ENCODE measurements at regions not wholly inside any gene's neighbourhood (a gene's known extent, or its start where the extent isn't known, plus 50 kb on each side); places are given as distances from the start of the nearest gene placed in this dataset.

- Histone ChIP-seq H3K27me3 (no peaks in the 10 kb centered on the region), H3K4me3 (replicated peaks in 1 of 3) (no peak overlapping the region), H3K4me1 (peaks cover 13 to 30% of the 10 kb centered on the region in 2 donors), H3K36me3 (no peaks in the 10 kb centered on the region), H3K27ac (peak overlapping the region in 1 of 3 donors; percentile 52), H3K9me3 (no peaks in the 10 kb centered on the region)
- TF ChIP-seq POLR2A (IDR thresholded peaks at IDR 0.05): no peak
- TF ChIP-seq, protein P1, sequence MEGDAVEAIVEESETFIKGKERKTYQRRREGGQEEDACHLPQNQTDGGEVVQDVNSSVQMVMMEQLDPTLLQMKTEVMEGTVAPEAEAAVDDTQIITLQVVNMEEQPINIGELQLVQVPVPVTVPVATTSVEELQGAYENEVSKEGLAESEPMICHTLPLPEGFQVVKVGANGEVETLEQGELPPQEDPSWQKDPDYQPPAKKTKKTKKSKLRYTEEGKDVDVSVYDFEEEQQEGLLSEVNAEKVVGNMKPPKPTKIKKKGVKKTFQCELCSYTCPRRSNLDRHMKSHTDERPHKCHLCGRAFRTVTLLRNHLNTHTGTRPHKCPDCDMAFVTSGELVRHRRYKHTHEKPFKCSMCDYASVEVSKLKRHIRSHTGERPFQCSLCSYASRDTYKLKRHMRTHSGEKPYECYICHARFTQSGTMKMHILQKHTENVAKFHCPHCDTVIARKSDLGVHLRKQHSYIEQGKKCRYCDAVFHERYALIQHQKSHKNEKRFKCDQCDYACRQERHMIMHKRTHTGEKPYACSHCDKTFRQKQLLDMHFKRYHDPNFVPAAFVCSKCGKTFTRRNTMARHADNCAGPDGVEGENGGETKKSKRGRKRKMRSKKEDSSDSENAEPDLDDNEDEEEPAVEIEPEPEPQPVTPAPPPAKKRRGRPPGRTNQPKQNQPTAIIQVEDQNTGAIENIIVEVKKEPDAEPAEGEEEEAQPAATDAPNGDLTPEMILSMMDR (IDR thresholded peaks at IDR 0.05): peak in 4 of 6 experiments; percentile 24 to 55 (median 46)
- 38 to 42% methylated on average over 6 to 7 of the region's 7 CpGs for WGBS, 2 donors
- intact Hi-C loops (cut with DNase I): no loop called here
- peak; percentile 93 to 96 for DNase-seq
Observed at GRCh38 chr10:78470267-78471103, 436.8 kb downstream of the RPS24 start.

DNA sequence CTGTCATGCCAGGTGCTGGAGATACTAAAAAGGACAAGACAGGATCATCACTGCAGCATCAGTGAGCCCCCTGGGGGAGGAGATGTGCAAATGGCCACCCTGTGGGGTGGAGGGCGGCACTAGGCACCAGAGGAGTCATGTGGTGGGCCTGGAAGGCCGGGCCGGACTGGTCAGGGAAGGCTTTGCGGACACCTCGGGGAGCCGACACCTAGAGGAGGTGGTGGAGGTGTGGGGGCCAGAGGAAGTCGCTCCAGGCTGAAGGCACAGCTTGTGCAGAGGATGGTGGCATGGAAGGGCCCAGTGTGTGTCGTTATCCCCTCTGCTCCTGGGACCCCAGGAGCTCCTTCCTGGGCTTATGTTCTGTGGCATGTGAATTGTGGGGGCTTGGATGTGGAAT is 437.7 kb downstream of the RPS24 start:
- intact Hi-C loops (cut with DNase I): no loop called here

DNA sequence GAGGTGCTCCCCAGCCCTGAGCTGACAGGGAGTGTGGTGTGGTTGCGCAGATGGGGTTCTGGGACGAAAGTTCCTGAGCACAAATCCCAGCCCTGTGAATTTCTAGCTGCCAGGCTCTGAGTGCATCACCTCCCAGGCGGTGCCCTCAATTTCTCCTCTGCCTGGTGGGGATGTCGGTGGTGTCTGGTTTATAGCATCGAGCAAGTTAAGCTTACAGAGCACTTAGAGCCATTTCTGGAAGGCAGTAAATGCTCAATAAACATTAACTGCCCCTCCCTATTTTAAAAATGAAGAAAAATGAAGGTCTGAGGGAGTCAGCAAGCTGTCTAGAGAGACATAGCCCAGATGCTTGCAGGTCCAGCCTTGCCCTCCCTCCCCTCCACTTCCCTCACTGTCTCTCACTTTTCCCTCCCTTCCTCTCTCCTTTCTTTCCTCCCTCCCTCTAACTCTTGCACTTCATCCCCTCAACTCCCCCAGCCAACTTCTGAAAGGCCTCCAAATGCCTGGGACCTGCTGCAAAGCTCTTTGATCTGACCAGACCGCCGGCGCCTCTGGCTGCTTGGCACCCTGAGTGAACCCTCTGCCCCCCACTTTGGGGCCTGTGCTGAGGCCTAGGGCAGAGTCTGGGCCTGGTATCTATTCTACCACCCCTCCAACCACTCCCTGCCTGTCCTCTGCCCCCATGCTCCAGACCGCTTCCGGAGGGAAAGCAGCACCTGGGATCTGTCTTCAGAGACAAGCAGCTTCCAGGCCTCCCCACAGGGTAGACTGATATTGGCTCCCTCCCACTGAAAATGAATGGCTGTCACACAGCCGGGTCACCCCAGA is 438.3 kb downstream of the RPS24 start:
- Histone ChIP-seq H3K27me3 (no peaks in the 10 kb centered on the region), H3K4me1 (peaks cover 13 to 30% of the 10 kb centered on the region in 2 donors), H3K4me3 (replicated peaks in 1 of 3) (no peak overlapping the region), H3K9me3 (no peaks in the 10 kb centered on the region), H3K27ac (peak overlapping the region in 1 of 3 donors; percentile 52), H3K36me3 (no peaks in the 10 kb centered on the region)
- TF ChIP-seq, protein P1 (IDR thresholded peaks at IDR 0.05): no peak
- TF ChIP-seq POLR2A (IDR thresholded peaks at IDR 0.05): no peak
- 90 to 94% methylated on average over 11 of the region's 11 CpGs for WGBS, 2 donors
- intact Hi-C loops (cut with DNase I): no loop called here
- DNase-seq: no peak

More for the DNA sequence above, 437.7 kb downstream of the RPS24 start:
- TF ChIP-seq, protein P1 (IDR thresholded peaks at IDR 0.05): no peak
- no peak for TF ChIP-seq POLR2A (IDR thresholded peaks at IDR 0.05)
- H3K4me1 ChIP-seq: peaks cover 13 to 30% of the 10 kb centered on the region in 2 donors
- H3K9me3 ChIP-seq: no peaks in the 10 kb centered on the region
- H3K27me3 ChIP-seq: no peaks in the 10 kb centered on the region
- DNase-seq: no peak
- no peak overlapping the region for H3K4me3 ChIP-seq (replicated peaks in 1 of 3)
- WGBS, 2 donors: 80 to 89% methylated on average over 8 of the region's 8 CpGs
- H3K27ac ChIP-seq: peak overlapping the region in 1 of 3 donors; percentile 52
- H3K36me3 ChIP-seq: no peaks in the 10 kb centered on the region

- Histone ChIP-seq H3K9me3 (no peaks in the 10 kb centered on the region), H3K27ac (no peak overlapping the region), H3K36me3 (no peaks in the 10 kb centered on the region), H3K27me3 (no peaks in the 10 kb centered on the region), H3K4me3 (replicated peaks in 1 of 3) (no peak overlapping the region), H3K4me1 (peaks cover 13 to 30% of the 10 kb centered on the region in 2 donors)
- no peak for TF ChIP-seq POLR2A (IDR thresholded peaks at IDR 0.05)
- TF ChIP-seq, protein P1 (IDR thresholded peaks at IDR 0.05): no peak
- intact Hi-C loops (cut with DNase I): no loop called here
- peak in 1 of 2 donors; percentile 15 for DNase-seq
- WGBS, 2 donors: 69 to 75% methylated on average over 6 to 7 of the region's 7 CpGs
Observed at GRCh38 chr10:78472551-78472890, 438.9 kb downstream of the RPS24 start.

All from thyroid gland (tissue), 4 donors.